ENCODE measurements at regions not wholly inside any gene's neighbourhood (a gene's known extent, or its start where the extent isn't known, plus 50 kb on each side); places are given as distances from the start of the nearest gene placed in this dataset.

DNA sequence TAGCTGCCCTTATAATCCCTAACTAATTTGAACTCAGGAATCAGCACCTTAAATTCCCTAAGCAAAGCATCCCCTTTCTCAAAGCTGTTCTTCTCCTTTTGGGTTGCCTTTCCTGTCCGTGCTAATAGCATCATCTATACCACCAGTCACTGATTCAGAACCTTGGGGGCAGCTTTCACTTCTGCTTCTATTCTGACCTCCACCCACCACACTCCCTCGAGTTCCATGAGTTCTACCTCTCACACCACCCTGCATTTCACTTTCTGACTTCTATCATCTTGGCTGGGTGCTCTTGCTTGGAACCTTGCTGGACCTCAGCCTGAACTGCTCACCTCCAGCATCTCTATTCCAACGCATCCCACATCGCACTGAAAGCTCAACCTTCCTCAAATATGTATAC lies 55.4 kb upstream of the KCNMB2 start:
- DNase-seq (ENCODE audit: low read depth), result no peak

DNA sequence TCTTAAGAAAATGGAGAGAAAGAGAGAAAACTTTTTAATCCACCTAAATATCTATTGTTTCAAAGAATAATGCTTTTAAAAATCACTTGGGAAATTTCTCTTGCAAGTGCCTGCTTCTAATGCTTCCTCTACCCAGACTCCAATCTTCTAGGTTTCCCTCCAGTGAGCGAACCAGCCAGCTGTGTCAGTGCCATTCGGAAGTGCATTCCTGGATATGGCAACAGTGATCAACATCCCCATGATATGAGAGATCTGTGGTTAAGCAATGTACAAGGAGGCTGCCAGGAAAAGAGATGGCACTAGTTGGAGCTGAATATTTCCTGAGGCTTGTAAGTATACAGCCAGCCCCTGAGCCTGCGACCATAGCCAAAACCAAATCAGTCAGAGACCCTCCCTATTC lies 53.3 kb upstream of the KCNMB2 start:
- DNase-seq (ENCODE audit: low read depth), result peak; percentile 80

DNA sequence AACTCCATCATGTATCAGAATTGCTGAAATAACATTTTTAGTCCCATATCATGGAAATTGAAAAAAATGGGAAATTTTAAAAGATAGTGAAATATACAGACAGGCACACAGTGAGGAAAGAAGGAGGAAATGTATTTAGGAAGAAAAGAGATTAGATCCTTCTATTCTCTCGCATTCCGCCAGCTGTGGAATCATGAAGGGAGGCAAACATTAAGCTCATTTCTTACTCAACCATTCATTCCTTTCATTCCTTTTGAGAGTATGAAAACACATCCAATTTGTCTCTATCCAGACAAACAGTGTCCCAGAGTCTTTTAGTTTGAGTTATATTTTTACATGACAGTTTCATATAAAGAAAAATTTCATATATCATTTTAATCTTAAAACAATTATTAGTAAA lies 52.5 kb upstream of the KCNMB2 start:
- no peak for DNase-seq (ENCODE audit: low read depth)

DNA sequence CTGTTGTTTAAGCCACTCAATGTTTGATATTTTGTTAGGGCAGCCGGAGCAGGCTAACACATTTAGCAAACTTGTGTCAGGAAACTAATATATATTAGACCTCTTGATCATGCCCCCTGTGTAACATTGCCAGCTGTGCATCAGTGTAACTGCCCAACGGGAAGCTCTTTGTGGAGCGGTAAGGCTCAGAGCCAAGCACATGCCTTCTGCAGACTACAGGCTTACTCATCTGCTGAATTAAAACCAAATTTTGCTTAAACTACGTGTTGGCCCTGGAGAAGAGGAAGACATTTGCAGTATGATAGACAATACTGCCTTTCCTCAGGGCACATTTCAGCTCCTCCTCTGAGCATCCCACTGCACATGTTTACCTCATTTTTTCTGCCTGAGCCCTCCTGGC lies 50.5 kb upstream of the KCNMB2 start:
- DNase-seq (ENCODE audit: low read depth), result peak; percentile 98

Data from RPMI7951 (cell line).